PFSK-1 (cell line): ENCODE measurements at regions not wholly inside any gene's neighbourhood (a gene's known extent, or its start where the extent isn't known, plus 50 kb on each side); places are given as distances from the start of the nearest gene placed in this dataset.

ENCODE experiments used
- FOXP2 ChIP-seq: optimal IDR thresholded peaks from 2 replicates; pipeline ENCODE3; 2011; ENCODE audit warnings: borderline replicate concordance, control low read depth, inconsistent platforms; ENCODE audit not compliant: insufficient read depth; ENCODE audit errors: extremely low read length, extremely low read depth
- POLR2AphosphoS5 ChIP-seq: IDR thresholded peaks from 2 replicates; pipeline ENCODE4 v1.6.1; 2012; ENCODE audit warnings: low read depth, mild to moderate bottlenecking, control low read depth, low read length, moderate library complexity
- SIN3A ChIP-seq: IDR thresholded peaks from 2 replicates; pipeline ENCODE4 v1.6.1; 2012; ENCODE audit warnings: mild to moderate bottlenecking, low read length, moderate library complexity, borderline replicate concordance; ENCODE audit not compliant: insufficient read depth
- TAF1 ChIP-seq: IDR thresholded peaks from 2 replicates; pipeline ENCODE4 v1.6.1; 2012; ENCODE audit warnings: low read length, control low read depth, borderline replicate concordance; ENCODE audit not compliant: insufficient read depth
- TF ChIP-seq, protein P1 (sequence below), 2 experiments: IDR thresholded peaks; 2 replicates each; pipeline versions ENCODE4 v1.6.1 to v1.8.0; 2011 to 2012; ENCODE audit warnings: low read depth in 2 of 2, low read length in 2 of 2, control low read depth in 1 of 2, inconsistent platforms in 1 of 2, mild to moderate bottlenecking in 1 of 2, moderate library complexity in 1 of 2; ENCODE audit not compliant: insufficient read depth in 1 of 2

GRCh38 chr7:106755641-106756040 lies 94.7 kb upstream of the CCDC71L start:
- TF ChIP-seq SIN3A (no peak), TAF1 (no peak), FOXP2 (no peak), POLR2AphosphoS5 (no peak)
- TF ChIP-seq, protein P1, sequence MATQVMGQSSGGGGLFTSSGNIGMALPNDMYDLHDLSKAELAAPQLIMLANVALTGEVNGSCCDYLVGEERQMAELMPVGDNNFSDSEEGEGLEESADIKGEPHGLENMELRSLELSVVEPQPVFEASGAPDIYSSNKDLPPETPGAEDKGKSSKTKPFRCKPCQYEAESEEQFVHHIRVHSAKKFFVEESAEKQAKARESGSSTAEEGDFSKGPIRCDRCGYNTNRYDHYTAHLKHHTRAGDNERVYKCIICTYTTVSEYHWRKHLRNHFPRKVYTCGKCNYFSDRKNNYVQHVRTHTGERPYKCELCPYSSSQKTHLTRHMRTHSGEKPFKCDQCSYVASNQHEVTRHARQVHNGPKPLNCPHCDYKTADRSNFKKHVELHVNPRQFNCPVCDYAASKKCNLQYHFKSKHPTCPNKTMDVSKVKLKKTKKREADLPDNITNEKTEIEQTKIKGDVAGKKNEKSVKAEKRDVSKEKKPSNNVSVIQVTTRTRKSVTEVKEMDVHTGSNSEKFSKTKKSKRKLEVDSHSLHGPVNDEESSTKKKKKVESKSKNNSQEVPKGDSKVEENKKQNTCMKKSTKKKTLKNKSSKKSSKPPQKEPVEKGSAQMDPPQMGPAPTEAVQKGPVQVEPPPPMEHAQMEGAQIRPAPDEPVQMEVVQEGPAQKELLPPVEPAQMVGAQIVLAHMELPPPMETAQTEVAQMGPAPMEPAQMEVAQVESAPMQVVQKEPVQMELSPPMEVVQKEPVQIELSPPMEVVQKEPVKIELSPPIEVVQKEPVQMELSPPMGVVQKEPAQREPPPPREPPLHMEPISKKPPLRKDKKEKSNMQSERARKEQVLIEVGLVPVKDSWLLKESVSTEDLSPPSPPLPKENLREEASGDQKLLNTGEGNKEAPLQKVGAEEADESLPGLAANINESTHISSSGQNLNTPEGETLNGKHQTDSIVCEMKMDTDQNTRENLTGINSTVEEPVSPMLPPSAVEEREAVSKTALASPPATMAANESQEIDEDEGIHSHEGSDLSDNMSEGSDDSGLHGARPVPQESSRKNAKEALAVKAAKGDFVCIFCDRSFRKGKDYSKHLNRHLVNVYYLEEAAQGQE (IDR thresholded peaks at IDR 0.05; ENCODE audit: insufficient read depth in 1 of 2, low read depth in 2 of 2, low read length in 2 of 2), result no peak

GRCh38 chr7:106756071-106756470 lies 95.1 kb upstream of the CCDC71L start:
- TF ChIP-seq FOXP2 (no peak), SIN3A (no peak), POLR2AphosphoS5 (no peak), TAF1 (no peak)
- TF ChIP-seq, protein P1 (IDR thresholded peaks at IDR 0.05; ENCODE audit: insufficient read depth in 1 of 2, low read depth in 2 of 2, low read length in 2 of 2), result no peak

DNA sequence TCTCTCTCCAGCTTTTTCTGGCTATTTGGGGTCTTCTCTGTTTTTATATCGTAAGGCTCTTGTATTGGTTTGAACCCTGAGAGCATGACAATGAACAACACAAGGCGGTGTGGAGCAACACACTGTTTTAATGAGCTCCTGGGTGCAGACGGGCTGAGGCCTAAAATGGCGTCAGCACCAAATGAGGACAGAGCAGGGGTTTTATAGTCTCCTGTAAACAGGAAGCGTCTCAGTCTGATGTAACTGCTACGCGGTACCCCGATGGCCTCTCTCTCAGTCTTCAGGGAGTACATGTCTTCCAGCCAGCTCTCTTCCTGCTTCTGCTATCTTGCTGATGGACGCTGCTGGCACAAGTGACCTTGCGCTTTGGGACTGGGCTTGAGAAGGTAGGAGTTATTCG lies 95.9 kb upstream of the CCDC71L start:
- TF ChIP-seq POLR2AphosphoS5 (no peak), SIN3A (no peak), TAF1 (no peak), FOXP2 (no peak)
- TF ChIP-seq, protein P1 (IDR thresholded peaks at IDR 0.05; ENCODE audit: insufficient read depth in 1 of 2, low read depth in 2 of 2, low read length in 2 of 2), result no peak

- TF ChIP-seq, protein P1 (IDR thresholded peaks at IDR 0.05; ENCODE audit: insufficient read depth in 1 of 2, low read depth in 2 of 2, low read length in 2 of 2), result no peak
- no peak for TF ChIP-seq POLR2AphosphoS5
- no peak for TF ChIP-seq SIN3A
- TF ChIP-seq TAF1, result no peak
- TF ChIP-seq FOXP2, result no peak
Measured at GRCh38 chr7:106757846-106758245, 96.9 kb upstream of the CCDC71L start.

DNA sequence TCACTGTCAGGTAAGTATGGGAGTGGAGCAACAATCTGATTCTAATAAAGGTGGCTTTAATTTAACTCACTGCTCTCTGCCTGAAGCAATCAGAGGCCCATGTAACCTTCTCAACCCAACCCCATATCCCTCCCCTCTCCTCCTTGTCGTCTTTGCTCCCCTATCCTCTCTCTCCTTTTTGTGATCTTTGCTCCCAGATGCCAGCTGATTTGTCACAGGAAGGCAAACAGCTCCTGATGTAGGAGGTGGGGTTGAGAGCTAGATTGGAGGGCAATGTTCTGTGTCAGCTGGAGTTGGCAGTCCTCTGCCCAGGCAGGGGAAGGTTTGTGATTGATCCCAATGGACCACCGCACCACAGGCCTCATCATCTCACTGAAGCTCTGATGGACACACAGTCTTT lies 101.4 kb upstream of the PIK3CG start:
- TF ChIP-seq FOXP2 (no peak), POLR2AphosphoS5 (no peak)
